H9 (cell line): ENCODE measurements at regions not wholly inside any gene's neighbourhood (a gene's known extent, or its start where the extent isn't known, plus 50 kb on each side); places are given as distances from the start of the nearest gene placed in this dataset.

ENCODE experiments used
- DNase-seq: peaks from one replicate; pipeline ENCODE4 v3.0.0-alpha.2; 2017
- H2AFZ ChIP-seq: one replicate; pipeline ENCODE4 v1.6.1; 2013; ENCODE audit warnings: mild to moderate bottlenecking, low read length, control low read depth, moderate library complexity
- H2AK5ac ChIP-seq: 2 replicates; pipeline ENCODE4 v1.6.1; 2013; ENCODE audit warnings: low read length, control low read depth, mixed read lengths; ENCODE audit not compliant: insufficient read length
- H2BK120ac ChIP-seq: one replicate; pipeline ENCODE4 v1.6.1; 2013; ENCODE audit warnings: low read depth, mild to moderate bottlenecking, low read length, control low read depth, inconsistent platforms; ENCODE audit not compliant: poor library complexity, severe bottlenecking
- H2BK12ac ChIP-seq: 2 replicates; pipeline ENCODE4 v1.6.1; 2013; ENCODE audit warnings: low read length, control low read depth, mixed read lengths, low read depth; ENCODE audit not compliant: insufficient read length
- H2BK15ac ChIP-seq: 2 replicates; pipeline ENCODE4 v1.6.1; 2013; ENCODE audit warnings: low read depth, low read length, control low read depth
- H2BK20ac ChIP-seq: one replicate; pipeline ENCODE4 v1.6.1; 2013; ENCODE audit warnings: low read depth, mild to moderate bottlenecking, low read length, control low read depth, inconsistent platforms; ENCODE audit not compliant: poor library complexity, severe bottlenecking
- H2BK5ac ChIP-seq: 2 replicates; pipeline ENCODE4 v1.6.1; 2013; ENCODE audit warnings: low read length, control low read depth, mixed read lengths; ENCODE audit not compliant: insufficient read length
- H3K14ac ChIP-seq: 2 replicates; pipeline ENCODE4 v1.6.1; 2013; ENCODE audit warnings: low read length, control low read depth; ENCODE audit not compliant: insufficient read depth
- H3K18ac ChIP-seq: 2 replicates; pipeline ENCODE4 v1.6.1; 2013; ENCODE audit warnings: low read depth, mild to moderate bottlenecking, mixed read lengths, low read length, control low read depth; ENCODE audit not compliant: insufficient read length
- H3K23ac ChIP-seq: 2 replicates; pipeline ENCODE4 v1.6.1; 2013; ENCODE audit warnings: low read length, control low read depth, mixed read lengths, low read depth; ENCODE audit not compliant: insufficient read length
- H3K23me2 ChIP-seq: 2 replicates; pipeline ENCODE4 v1.6.1; 2013; ENCODE audit warnings: low read depth, mild to moderate bottlenecking, mixed read lengths, low read length, control low read depth; ENCODE audit not compliant: insufficient read length, poor library complexity, severe bottlenecking
- H3K27ac ChIP-seq: 2 replicates; pipeline ENCODE4 v1.5.1; 2013; ENCODE audit warnings: low read length, control low read depth, mixed read lengths, low read depth; ENCODE audit not compliant: insufficient read length
- H3K27me3 ChIP-seq: 2 replicates; pipeline ENCODE4 v1.6.1; 2013; ENCODE audit warnings: low read length, control low read depth, inconsistent platforms; ENCODE audit not compliant: insufficient read depth
- H3K4ac ChIP-seq: 2 replicates; pipeline ENCODE4 v1.6.1; 2013; ENCODE audit warnings: low read depth, mild to moderate bottlenecking, control low read depth, inconsistent platforms, low read length, moderate library complexity
- H3K4me1 ChIP-seq: 2 replicates; pipeline ENCODE4 v1.6.1; 2013; ENCODE audit warnings: low read length, control low read depth, inconsistent platforms; ENCODE audit not compliant: insufficient read depth
- H3K4me2 ChIP-seq: 2 replicates; pipeline ENCODE4 v1.6.1; 2013; ENCODE audit warnings: low read length, control low read depth, mixed read lengths; ENCODE audit not compliant: insufficient read length, insufficient read depth
- H3K56ac ChIP-seq: 2 replicates; pipeline ENCODE4 v1.6.1; 2013; ENCODE audit warnings: low read depth, mild to moderate bottlenecking, mixed read lengths, low read length, control low read depth; ENCODE audit not compliant: insufficient read length
- H3K79me1 ChIP-seq: 2 replicates; pipeline ENCODE4 v1.6.1; 2013; ENCODE audit warnings: low read depth, mild to moderate bottlenecking, moderate library complexity, low read length, control low read depth, inconsistent platforms; ENCODE audit not compliant: insufficient read depth, poor library complexity, severe bottlenecking
- H3K79me2 ChIP-seq: 2 replicates; pipeline ENCODE4 v1.6.1; 2013; ENCODE audit warnings: low read length, control low read depth, inconsistent platforms; ENCODE audit not compliant: insufficient read depth
- H3K9ac ChIP-seq: 2 replicates; pipeline ENCODE4 v1.6.1; 2013; ENCODE audit warnings: low read length, control low read depth, mixed read lengths; ENCODE audit not compliant: insufficient read length; ENCODE audit errors: extremely low read depth
- H3K9me3 ChIP-seq: one replicate; pipeline ENCODE4 v1.6.1; 2013; ENCODE audit warnings: low read depth, low read length, inconsistent platforms; ENCODE audit not compliant: control insufficient read depth
- H3T11ph ChIP-seq: one replicate; pipeline ENCODE4 v1.6.1; 2013; ENCODE audit warnings: mild to moderate bottlenecking, low read length, control low read depth, inconsistent platforms
- H4K20me1 ChIP-seq: one replicate; pipeline ENCODE4 v1.6.1; 2013; ENCODE audit not compliant: control insufficient read depth, insufficient read length, insufficient read depth
- H4K5ac ChIP-seq: 2 replicates; pipeline ENCODE4 v1.6.1; 2013; ENCODE audit warnings: low read depth, mild to moderate bottlenecking, mixed read lengths, low read length, control low read depth; ENCODE audit not compliant: insufficient read length
- H4K8ac ChIP-seq: replicated peaks from 2 replicates; pipeline ENCODE4 v1.6.1; 2013; ENCODE audit warnings: low read length, control low read depth, mixed read lengths, low read depth; ENCODE audit not compliant: insufficient read length
- H4K91ac ChIP-seq: 2 replicates; pipeline ENCODE4 v1.6.1; 2013; ENCODE audit warnings: low read depth, mild to moderate bottlenecking, moderate library complexity, mixed read lengths, low read length, control low read depth; ENCODE audit not compliant: insufficient read length
- H3K27ac Mint-ChIP-seq, 3 experiments: 2 replicates in 2 of 3; 3 replicates in 1 of 3; pipeline ENCODE4 v1.8.0; 2020 to 2021; ENCODE audit warnings: mixed read lengths in 3 of 3, mild to moderate bottlenecking in 1 of 3, moderate library complexity in 1 of 3
- H3K27me3 Mint-ChIP-seq: 2 replicates; pipeline ENCODE4 v1.8.0; 2021; ENCODE audit warnings: low read depth, mild to moderate bottlenecking, moderate library complexity, mixed read lengths
- H3K36me3 Mint-ChIP-seq, 3 experiments: 2 replicates in 2 of 3; 3 replicates in 1 of 3; pipeline ENCODE4 v1.8.0; 2020 to 2021; ENCODE audit warnings: low read depth in 3 of 3, mixed read lengths in 3 of 3; ENCODE audit not compliant: insufficient read depth in 1 of 3
- H3K4me1 Mint-ChIP-seq, 2 experiments: 2 replicates each; pipeline ENCODE4 v1.8.0; 2020; ENCODE audit warnings: mixed read lengths in 2 of 2
- H3K4me3 Mint-ChIP-seq, 2 experiments: 2 replicates in 1 of 2; 3 replicates in 1 of 2; pipeline ENCODE4 v1.8.0; 2020 to 2021; ENCODE audit warnings: mild to moderate bottlenecking in 2 of 2, mixed read lengths in 2 of 2, moderate library complexity in 1 of 2
- H3K9me3 Mint-ChIP-seq, 2 experiments: 2 replicates in 1 of 2; 3 replicates in 1 of 2; pipeline ENCODE4 v1.8.0; 2020; ENCODE audit warnings: mild to moderate bottlenecking in 2 of 2, mixed read lengths in 2 of 2, moderate library complexity in 1 of 2
- CTCF ChIP-seq: fragments of 200-600 bp; sonication (generic); conservative IDR thresholded peaks from 3 replicates; pipeline ENCODE4 v1.8.0; 2021; ENCODE audit warnings: antibody characterized with exemption, mild to moderate bottlenecking
- WGBS: extraction: QIAGEN DNeasy Blood & Tissue Kit; methylation state at CpG from one replicate; pipeline ENCODE4 v1.1.7; 2013; ENCODE audit warnings: missing lambda C conversion rate, low lambda C conversion rate, mixed read lengths; ENCODE audit not compliant: insufficient read length; ENCODE audit errors: extremely low coverage; 5-methylcytosine and 5-hydroxymethylcytosine counted together

- Histone ChIP-seq H2BK5ac (no peak overlapping the region), H3K9ac (no peak overlapping the region), H4K91ac (no peak overlapping the region), H2BK15ac (no peak overlapping the region), H2BK20ac (no peak overlapping the region), H3K79me2 (no peaks in the 10 kb centered on the region), H2AK5ac (no peak overlapping the region), H3T11ph (no peak overlapping the region), H3K27ac (no peak overlapping the region), H3K23ac (no peak overlapping the region), H4K8ac (no peak overlapping the region), H3K4me2 (no peak overlapping the region), H3K4ac (no peak overlapping the region), H2BK12ac (no peak overlapping the region), H3K23me2 (no peaks in the 10 kb centered on the region), H4K20me1 (no peaks in the 10 kb centered on the region), H3K9me3 (no peaks in the 10 kb centered on the region), H4K5ac (no peak overlapping the region), H3K27me3 (no peaks in the 10 kb centered on the region), H3K56ac (no peak overlapping the region), H3K79me1 (no peaks in the 10 kb centered on the region), H3K14ac (no peak overlapping the region), H3K18ac (no peak overlapping the region), H2BK120ac (no peak overlapping the region), H3K4me1 (no peaks in the 10 kb centered on the region), H2AFZ (no peak overlapping the region)
- Mint-ChIP-seq H3K27ac (no peak overlapping the region), H3K9me3 (no peaks in the 10 kb centered on the region), H3K27me3 (no peaks in the 10 kb centered on the region), H3K36me3 (no peaks in the 10 kb centered on the region), H3K4me3 (no peak overlapping the region), H3K4me1 (no peaks in the 10 kb centered on the region)
- WGBS, result no CpG with 5 or more reads among the region's 2 CpGs
- DNase-seq, result no peak
- no peak for TF ChIP-seq CTCF
Measured at GRCh38 chr1:195045072-195045471, 1563.2 kb downstream of the KCNT2 start.
